ENCODE measurements at regions not wholly inside any gene's neighbourhood (a gene's known extent, or its start where the extent isn't known, plus 50 kb on each side); places are given as distances from the start of the nearest gene placed in this dataset.

DNA sequence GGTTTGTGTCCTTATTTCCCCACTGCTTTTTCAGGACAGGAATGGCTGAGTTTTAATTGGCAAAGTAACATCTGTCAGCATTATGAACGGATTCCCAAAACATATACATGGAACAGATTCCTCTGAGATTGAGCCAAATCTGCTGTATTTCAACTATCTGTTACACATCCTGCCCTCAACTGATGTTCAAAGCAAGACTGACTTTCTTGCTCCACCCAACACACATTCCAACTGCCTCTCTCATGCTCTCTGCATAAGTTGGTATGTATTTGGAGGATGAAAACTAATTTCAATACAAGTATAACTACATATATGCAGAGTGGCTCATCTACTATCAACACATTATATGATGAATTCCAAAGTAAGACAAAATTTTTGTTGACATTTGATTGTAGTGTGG, 342.2 kb downstream of the GATA3 start:
- no peak for TF ChIP-seq GABPA (IDR thresholded peaks at IDR 0.05 in 1 of 2, conservative IDR thresholded peaks at IDR 0.05 in 1 of 2)
- TF ChIP-seq, protein P1, sequence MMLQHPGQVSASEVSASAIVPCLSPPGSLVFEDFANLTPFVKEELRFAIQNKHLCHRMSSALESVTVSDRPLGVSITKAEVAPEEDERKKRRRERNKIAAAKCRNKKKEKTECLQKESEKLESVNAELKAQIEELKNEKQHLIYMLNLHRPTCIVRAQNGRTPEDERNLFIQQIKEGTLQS (IDR thresholded peaks at IDR 0.05), result no peak
- TF ChIP-seq YY1 (IDR thresholded peaks at IDR 0.05), result no peak
- Histone ChIP-seq H3K36me3 (ENCODE audit: control insufficient read depth in 4 of 4, insufficient read depth in 3 of 4, low read depth in 1 of 4, low read length in 3 of 4) (no peaks in the 10 kb centered on the region), H3K9ac (ENCODE audit: low read depth in 1 of 2, low read length in 2 of 2) (no peak overlapping the region), H3K4me3 (ENCODE audit: low read depth in 1 of 3, low read length in 3 of 3) (no peak overlapping the region), H3K27me3 (ENCODE audit: control insufficient read depth in 4 of 4, insufficient read depth in 4 of 4, low read length in 3 of 4) (peaks cover 0 to 5% (median 0%) of the 10 kb centered on the region in 4 donors), H3K27ac (ENCODE audit: low read depth in 1 of 2, low read length in 2 of 2) (no peak overlapping the region), H3K4me1 (ENCODE audit: control insufficient read depth in 4 of 4, insufficient read depth in 4 of 4, low read length in 3 of 4) (no peaks in the 10 kb centered on the region), H3K9me3 (ENCODE audit: control insufficient read depth in 4 of 4, low read length in 3 of 4) (no peaks in the 10 kb centered on the region)
- no peak for DNase-seq (ENCODE audit: low spot score)
- WGBS, result 50% methylated on average over 1 of the region's 1 CpG

DNA sequence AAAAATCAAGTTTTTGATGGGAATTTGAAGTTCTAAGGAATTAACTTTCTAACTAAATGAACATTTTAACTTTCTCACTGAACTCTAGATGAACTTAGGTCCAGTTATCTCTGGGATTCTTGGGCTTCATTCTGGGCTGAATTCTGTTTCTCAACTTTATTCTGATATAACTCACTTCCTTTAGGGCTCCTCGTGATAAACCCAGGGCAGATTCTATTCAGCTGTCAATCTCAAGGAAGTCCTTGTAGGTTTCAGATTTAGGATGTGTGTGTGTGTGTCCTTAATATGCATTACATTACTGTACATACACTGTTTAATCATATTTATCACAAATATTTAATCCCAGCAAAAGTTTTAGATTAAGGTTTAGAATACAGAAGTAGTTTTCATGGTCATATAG, 344.3 kb downstream of the GATA3 start:
- Histone ChIP-seq H3K27ac (ENCODE audit: low read depth in 1 of 2, low read length in 2 of 2) (no peak overlapping the region), H3K9ac (ENCODE audit: low read depth in 1 of 2, low read length in 2 of 2) (no peak overlapping the region), H3K36me3 (ENCODE audit: control insufficient read depth in 4 of 4, insufficient read depth in 3 of 4, low read depth in 1 of 4, low read length in 3 of 4) (no peaks in the 10 kb centered on the region), H3K4me1 (ENCODE audit: control insufficient read depth in 4 of 4, insufficient read depth in 4 of 4, low read length in 3 of 4) (no peaks in the 10 kb centered on the region), H3K4me3 (ENCODE audit: low read depth in 1 of 3, low read length in 3 of 3) (no peak overlapping the region), H3K9me3 (ENCODE audit: control insufficient read depth in 4 of 4, low read length in 3 of 4) (no peaks in the 10 kb centered on the region), H3K27me3 (ENCODE audit: control insufficient read depth in 4 of 4, insufficient read depth in 4 of 4, low read length in 3 of 4) (peaks cover 0 to 5% (median 0%) of the 10 kb centered on the region in 4 donors)
- 22% methylated on average over 1 of the region's 1 CpG for WGBS
- no peak for TF ChIP-seq GABPA (IDR thresholded peaks at IDR 0.05 in 1 of 2, conservative IDR thresholded peaks at IDR 0.05 in 1 of 2)
- TF ChIP-seq, protein P2, sequence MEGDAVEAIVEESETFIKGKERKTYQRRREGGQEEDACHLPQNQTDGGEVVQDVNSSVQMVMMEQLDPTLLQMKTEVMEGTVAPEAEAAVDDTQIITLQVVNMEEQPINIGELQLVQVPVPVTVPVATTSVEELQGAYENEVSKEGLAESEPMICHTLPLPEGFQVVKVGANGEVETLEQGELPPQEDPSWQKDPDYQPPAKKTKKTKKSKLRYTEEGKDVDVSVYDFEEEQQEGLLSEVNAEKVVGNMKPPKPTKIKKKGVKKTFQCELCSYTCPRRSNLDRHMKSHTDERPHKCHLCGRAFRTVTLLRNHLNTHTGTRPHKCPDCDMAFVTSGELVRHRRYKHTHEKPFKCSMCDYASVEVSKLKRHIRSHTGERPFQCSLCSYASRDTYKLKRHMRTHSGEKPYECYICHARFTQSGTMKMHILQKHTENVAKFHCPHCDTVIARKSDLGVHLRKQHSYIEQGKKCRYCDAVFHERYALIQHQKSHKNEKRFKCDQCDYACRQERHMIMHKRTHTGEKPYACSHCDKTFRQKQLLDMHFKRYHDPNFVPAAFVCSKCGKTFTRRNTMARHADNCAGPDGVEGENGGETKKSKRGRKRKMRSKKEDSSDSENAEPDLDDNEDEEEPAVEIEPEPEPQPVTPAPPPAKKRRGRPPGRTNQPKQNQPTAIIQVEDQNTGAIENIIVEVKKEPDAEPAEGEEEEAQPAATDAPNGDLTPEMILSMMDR (IDR thresholded peaks at IDR 0.05; ENCODE audit: low read depth, low read length, missing input control), result no peak
- no peak for TF ChIP-seq RAD21 (IDR thresholded peaks at IDR 0.05)
- TF ChIP-seq NR2F2 (IDR thresholded peaks at IDR 0.05), result no peak
- TF ChIP-seq HNF4A (conservative IDR thresholded peaks at IDR 0.05), result no peak
- TF ChIP-seq, protein P1 (IDR thresholded peaks at IDR 0.05), result no peak
- no peak for TF ChIP-seq RXRA (IDR thresholded peaks at IDR 0.05)
- no peak for TF ChIP-seq HNF4G (IDR thresholded peaks at IDR 0.05)
- DNase-seq (ENCODE audit: low spot score), result no peak

DNA sequence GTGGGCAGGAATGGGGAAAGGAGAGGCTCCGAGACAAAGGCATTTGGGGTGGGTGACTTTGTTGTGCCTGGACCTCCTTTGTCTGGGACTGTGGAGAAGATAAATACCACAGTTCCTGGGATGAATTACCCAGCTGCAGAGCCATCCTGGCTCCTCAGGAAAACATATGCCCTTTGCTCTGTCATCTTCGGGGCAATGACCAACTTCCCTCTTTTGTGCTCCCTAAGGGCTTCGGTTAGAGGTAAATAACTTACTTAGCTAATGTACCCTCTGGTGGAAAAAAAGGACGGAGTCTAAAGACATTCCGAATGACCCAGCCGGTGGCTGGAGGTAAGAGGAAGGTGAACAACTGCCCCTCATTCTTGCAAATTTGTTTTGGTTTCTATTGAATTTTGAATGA, 345.7 kb downstream of the GATA3 start:
- Histone ChIP-seq H3K4me3 (ENCODE audit: low read depth in 1 of 3, low read length in 3 of 3) (no peak overlapping the region), H3K9me3 (ENCODE audit: control insufficient read depth in 4 of 4, low read length in 3 of 4) (no peaks in the 10 kb centered on the region), H3K27me3 (ENCODE audit: control insufficient read depth in 4 of 4, insufficient read depth in 4 of 4, low read length in 3 of 4) (peaks cover 0 to 5% (median 0%) of the 10 kb centered on the region in 4 donors), H3K9ac (ENCODE audit: low read depth in 1 of 2, low read length in 2 of 2) (no peak overlapping the region), H3K27ac (ENCODE audit: low read depth in 1 of 2, low read length in 2 of 2) (no peak overlapping the region), H3K4me1 (ENCODE audit: control insufficient read depth in 4 of 4, insufficient read depth in 4 of 4, low read length in 3 of 4) (no peaks in the 10 kb centered on the region), H3K36me3 (ENCODE audit: control insufficient read depth in 4 of 4, insufficient read depth in 3 of 4, low read depth in 1 of 4, low read length in 3 of 4) (no peaks in the 10 kb centered on the region)
- no peak for DNase-seq (ENCODE audit: low spot score)
- WGBS, result 55% methylated on average over 6 of the region's 6 CpGs
- TF ChIP-seq HNF4G (IDR thresholded peaks at IDR 0.05), result no peak
- no peak for TF ChIP-seq EGR1 (IDR thresholded peaks at IDR 0.05; ENCODE audit: low read depth in 2 of 2)
- TF ChIP-seq FOXA2 (IDR thresholded peaks at IDR 0.05), result no peak
- no peak for TF ChIP-seq SP1 (IDR thresholded peaks at IDR 0.05)
- no peak for TF ChIP-seq GABPA (IDR thresholded peaks at IDR 0.05 in 1 of 2, conservative IDR thresholded peaks at IDR 0.05 in 1 of 2)
- TF ChIP-seq, protein P1 (IDR thresholded peaks at IDR 0.05), result no peak
- no peak for TF ChIP-seq YY1 (IDR thresholded peaks at IDR 0.05)
- no peak for TF ChIP-seq TAF1 (conservative IDR thresholded peaks at IDR 0.05)
- no peak for TF ChIP-seq JUND (IDR thresholded peaks at IDR 0.05)
- TF ChIP-seq NR2F2 (IDR thresholded peaks at IDR 0.05), result no peak
- no peak for TF ChIP-seq FOXA1 (IDR thresholded peaks at IDR 0.05)
- no peak for TF ChIP-seq RAD21 (IDR thresholded peaks at IDR 0.05)
- TF ChIP-seq RXRA (IDR thresholded peaks at IDR 0.05), result no peak
- TF ChIP-seq, protein P3, sequence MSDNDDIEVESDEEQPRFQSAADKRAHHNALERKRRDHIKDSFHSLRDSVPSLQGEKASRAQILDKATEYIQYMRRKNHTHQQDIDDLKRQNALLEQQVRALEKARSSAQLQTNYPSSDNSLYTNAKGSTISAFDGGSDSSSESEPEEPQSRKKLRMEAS (IDR thresholded peaks at IDR 0.05), result no peak
- TF ChIP-seq, protein P4, sequence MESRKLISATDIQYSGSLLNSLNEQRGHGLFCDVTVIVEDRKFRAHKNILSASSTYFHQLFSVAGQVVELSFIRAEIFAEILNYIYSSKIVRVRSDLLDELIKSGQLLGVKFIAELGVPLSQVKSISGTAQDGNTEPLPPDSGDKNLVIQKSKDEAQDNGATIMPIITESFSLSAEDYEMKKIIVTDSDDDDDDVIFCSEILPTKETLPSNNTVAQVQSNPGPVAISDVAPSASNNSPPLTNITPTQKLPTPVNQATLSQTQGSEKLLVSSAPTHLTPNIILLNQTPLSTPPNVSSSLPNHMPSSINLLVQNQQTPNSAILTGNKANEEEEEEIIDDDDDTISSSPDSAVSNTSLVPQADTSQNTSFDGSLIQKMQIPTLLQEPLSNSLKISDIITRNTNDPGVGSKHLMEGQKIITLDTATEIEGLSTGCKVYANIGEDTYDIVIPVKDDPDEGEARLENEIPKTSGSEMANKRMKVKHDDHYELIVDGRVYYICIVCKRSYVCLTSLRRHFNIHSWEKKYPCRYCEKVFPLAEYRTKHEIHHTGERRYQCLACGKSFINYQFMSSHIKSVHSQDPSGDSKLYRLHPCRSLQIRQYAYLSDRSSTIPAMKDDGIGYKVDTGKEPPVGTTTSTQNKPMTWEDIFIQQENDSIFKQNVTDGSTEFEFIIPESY (IDR thresholded peaks at IDR 0.05), result no peak
- TF ChIP-seq, protein P2 (IDR thresholded peaks at IDR 0.05; ENCODE audit: low read depth, low read length, missing input control), result no peak
- TF ChIP-seq HNF4A (conservative IDR thresholded peaks at IDR 0.05), result no peak
